Stromal cell of bone marrow (primary cell): ENCODE measurements at regions not wholly inside any gene's neighbourhood (a gene's known extent, or its start where the extent isn't known, plus 50 kb on each side); places are given as distances from the start of the nearest gene placed in this dataset.

Experiments
- DNase-seq: peaks from one replicate; pipeline ENCODE4 v3.0.0-alpha.2; 2012; ENCODE audit warnings: low read depth

- no peak for DNase-seq
Measured at GRCh38 chr15:39453620-39454019, 127.3 kb upstream of the THBS1 start.

- DNase-seq = no peak
Measured at GRCh38 chr15:39454189-39454986, 126.5 kb upstream of the THBS1 start.

- DNase-seq = no peak
Measured at GRCh38 chr15:39455471-39455991, 125.3 kb upstream of the THBS1 start.

GRCh38 chr15:39456159-39456558 is 124.7 kb upstream of the THBS1 start:
- no peak for DNase-seq

GRCh38 chr15:39456582-39457330 is 124.1 kb upstream of the THBS1 start:
- no peak for DNase-seq

GRCh38 chr15:39458131-39458530 is 122.7 kb upstream of the THBS1 start:
- DNase-seq = no peak

GRCh38 chr15:39459548-39459947 is 121.3 kb upstream of the THBS1 start:
- DNase-seq = no peak

GRCh38 chr15:39460748-39461147 is 120.1 kb upstream of the THBS1 start:
- DNase-seq = no peak

GRCh38 chr15:39461536-39462130 is 119.2 kb upstream of the THBS1 start:
- DNase-seq = no peak

GRCh38 chr15:39462691-39463090 is 118.2 kb upstream of the THBS1 start:
- no peak for DNase-seq

- DNase-seq = no peak
Measured at GRCh38 chr15:39465843-39466749, 114.8 kb upstream of the THBS1 start.

- DNase-seq = no peak
Measured at GRCh38 chr15:39466750-39467105, 114.2 kb upstream of the THBS1 start.

- no peak for DNase-seq
Measured at GRCh38 chr15:39468331-39468730, 112.5 kb upstream of the THBS1 start.

- DNase-seq = no peak
Measured at GRCh38 chr15:39468828-39469227, 112.1 kb upstream of the THBS1 start.

GRCh38 chr15:39471785-39472574 is 108.9 kb upstream of the THBS1 start:
- DNase-seq = no peak

- peak; percentile 78 for DNase-seq
Measured at GRCh38 chr15:39472621-39473297, 108.1 kb upstream of the THBS1 start.

- no peak for DNase-seq
Measured at GRCh38 chr15:39473298-39473947, 107.5 kb upstream of the THBS1 start.

- no peak for DNase-seq
Measured at GRCh38 chr15:39474657-39475056, 106.2 kb upstream of the THBS1 start.

- DNase-seq = no peak
Measured at GRCh38 chr15:39478996-39479395, 101.9 kb upstream of the THBS1 start.

GRCh38 chr15:39479911-39480310 is 101.0 kb upstream of the THBS1 start:
- no peak for DNase-seq
